Activated B cell treated with CpG ODN at 0.5 μM for 24 hours (primary cell): ENCODE measurements at regions not wholly inside any gene's neighbourhood (a gene's known extent, or its start where the extent isn't known, plus 50 kb on each side); places are given as distances from the start of the nearest gene placed in this dataset.

Source experiments
- ATAC-seq: fragments of 200-7000 bp; cut with Tn5 transposase; one replicate; pipeline ENCODE4 v1.10.0; 2021; ENCODE audit warnings: low read depth, mild to moderate bottlenecking, moderate library complexity
- CTCF ChIA-PET: fragments of 350-600 bp; sonication (Branson Sonifier 250); formaldehyde crosslinking; loops from one replicate; lab custom pipeline; 2021; ENCODE audit warnings: antibody characterized with exemption; lab: Charles Lee
- POLR2A ChIA-PET: fragments of 350-600 bp; sonication (Branson Sonifier 250); formaldehyde crosslinking; loops from one replicate; lab custom pipeline; 2021; ENCODE audit warnings: antibody characterized with exemption; lab: Charles Lee
- DNase-seq: peaks from one replicate; pipeline ENCODE4 v3.0.0; 2022
- H3K27ac Mint-ChIP-seq: one replicate; pipeline ENCODE4 v1.8.0; 2020; ENCODE audit warnings: mixed read lengths
- H3K27me3 Mint-ChIP-seq: one replicate; pipeline ENCODE4 v1.8.0; 2021; ENCODE audit warnings: mixed read lengths
- H3K36me3 Mint-ChIP-seq: one replicate; pipeline ENCODE4 v1.8.0; 2021; ENCODE audit warnings: low read depth, mixed read lengths
- H3K4me1 Mint-ChIP-seq: one replicate; pipeline ENCODE4 v1.8.0; 2021; ENCODE audit warnings: mixed read lengths
- H3K4me3 Mint-ChIP-seq: one replicate; pipeline ENCODE4 v1.8.0; 2020; ENCODE audit warnings: mild to moderate bottlenecking, mixed read lengths
- H3K9me3 Mint-ChIP-seq: one replicate; pipeline ENCODE4 v1.8.0; 2020; ENCODE audit warnings: mixed read lengths
- CTCF ChIP-seq: fragments of 200-600 bp; IDR thresholded peaks from one replicate; pipeline ENCODE4 v1.8.0; 2022; ENCODE audit warnings: antibody characterized with exemption, mild to moderate bottlenecking
- intact Hi-C: fragments of 100-400 bp; cut with micrococcal nuclease; formaldehyde crosslinking; loops from one replicate; pipeline ENCODE4 v1.15.1; 2024

GRCh38 chr2:14967729-14968128, 335.2 kb downstream of the LRATD1 start:
- DNase-seq: no peak
- H3K9me3 Mint-ChIP-seq: peaks cover 3% of the 10 kb centered on the region
- no peaks in the 10 kb centered on the region for H3K36me3 Mint-ChIP-seq
- H3K27ac Mint-ChIP-seq: no peak overlapping the region
- H3K27me3 Mint-ChIP-seq: peaks cover 2% of the 10 kb centered on the region
- H3K4me3 Mint-ChIP-seq: no peak overlapping the region
- intact Hi-C loops: no loop called here
- no peak for TF ChIP-seq CTCF
- ChIA-PET CTCF (no interaction called here), POLR2A (no interaction called here)
- H3K4me1 Mint-ChIP-seq: no peaks in the 10 kb centered on the region
- no peak for ATAC-seq

DNA sequence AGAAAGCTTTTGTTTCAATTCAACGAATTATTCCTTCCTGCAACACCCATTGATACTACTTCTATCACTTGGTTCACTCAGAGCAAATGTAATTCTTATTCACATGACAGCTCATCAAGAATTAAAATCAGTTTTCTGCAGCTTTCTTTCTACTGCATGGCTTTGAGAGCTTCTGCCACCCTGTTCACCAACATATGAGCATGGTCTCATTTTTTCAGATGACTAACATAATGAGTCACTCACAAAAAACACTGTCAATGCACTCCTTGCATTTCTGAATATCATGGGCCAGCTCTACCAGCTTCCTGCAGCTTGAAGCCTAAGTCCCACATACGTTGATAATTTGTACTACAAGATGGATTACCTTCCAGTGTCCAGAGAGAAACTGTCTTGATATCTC, 342.9 kb downstream of the LRATD1 start:
- ChIA-PET POLR2A (no interaction called here), CTCF (no interaction called here)
- no peak for ATAC-seq
- Mint-ChIP-seq H3K4me3 (no peak overlapping the region), H3K4me1 (no peaks in the 10 kb centered on the region), H3K27ac (no peak overlapping the region), H3K27me3 (no peaks in the 10 kb centered on the region), H3K9me3 (peaks cover 3% of the 10 kb centered on the region), H3K36me3 (no peaks in the 10 kb centered on the region)
- DNase-seq: no peak
- intact Hi-C loops: no loop called here
- no peak for TF ChIP-seq CTCF

DNA sequence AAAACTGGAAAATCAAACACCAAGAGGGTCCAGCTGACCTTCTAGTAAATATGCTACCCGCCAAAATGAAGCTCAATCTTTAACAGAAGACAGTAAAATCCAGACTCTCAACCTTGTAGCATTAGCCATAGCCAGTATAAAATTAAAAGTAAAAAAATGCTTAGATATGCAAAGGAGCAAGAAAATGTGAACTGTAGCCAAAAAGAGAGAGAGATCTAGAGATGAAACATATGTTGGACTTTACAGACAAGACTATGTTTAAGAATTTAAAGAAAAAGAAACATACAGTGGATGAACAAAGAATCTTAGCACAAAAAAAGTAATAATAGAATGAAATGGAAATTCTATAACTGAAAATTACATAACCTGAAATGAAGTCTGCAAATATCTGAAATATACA, 344.5 kb downstream of the LRATD1 start:
- no peaks in the 10 kb centered on the region for H3K27me3 Mint-ChIP-seq
- no peaks in the 10 kb centered on the region for H3K36me3 Mint-ChIP-seq
- H3K4me1 Mint-ChIP-seq: no peaks in the 10 kb centered on the region
- intact Hi-C loops: no loop called here
- no peak for DNase-seq
- no peak for ATAC-seq
- ChIA-PET POLR2A (no interaction called here), CTCF (no interaction called here)
- no peak for TF ChIP-seq CTCF
- H3K27ac Mint-ChIP-seq: no peak overlapping the region
- H3K4me3 Mint-ChIP-seq: no peak overlapping the region
- H3K9me3 Mint-ChIP-seq: peaks cover under 1% of the 10 kb centered on the region

DNA sequence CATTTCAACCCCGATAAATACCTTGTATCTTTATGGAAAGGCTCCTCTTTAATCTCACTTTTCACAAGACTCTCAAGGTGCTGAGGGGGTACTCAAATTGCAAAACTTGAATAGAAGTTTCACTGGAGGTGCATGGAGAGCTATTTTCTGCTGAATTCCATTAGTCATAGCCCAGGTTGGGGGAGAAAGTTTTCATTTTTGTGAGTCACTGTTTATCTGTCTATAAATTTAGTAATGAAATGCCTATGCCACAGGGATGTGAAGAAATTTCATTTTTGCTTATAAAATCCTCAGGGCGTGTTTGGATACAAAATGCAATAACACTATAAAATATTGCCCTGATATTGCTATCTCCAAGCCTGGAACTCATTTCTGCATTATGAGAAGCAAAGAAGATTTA, 346.3 kb downstream of the LRATD1 start:
- ATAC-seq (no peak), DNase-seq (no peak)
- Mint-ChIP-seq H3K27ac (no peak overlapping the region), H3K27me3 (no peaks in the 10 kb centered on the region), H3K9me3 (no peaks in the 10 kb centered on the region), H3K4me1 (no peaks in the 10 kb centered on the region), H3K36me3 (no peaks in the 10 kb centered on the region), H3K4me3 (no peak overlapping the region)
- TF ChIP-seq CTCF: no peak
- intact Hi-C loops: no loop called here
- POLR2A ChIA-PET: no interaction called here
- CTCF ChIA-PET: no interaction called here

DNA sequence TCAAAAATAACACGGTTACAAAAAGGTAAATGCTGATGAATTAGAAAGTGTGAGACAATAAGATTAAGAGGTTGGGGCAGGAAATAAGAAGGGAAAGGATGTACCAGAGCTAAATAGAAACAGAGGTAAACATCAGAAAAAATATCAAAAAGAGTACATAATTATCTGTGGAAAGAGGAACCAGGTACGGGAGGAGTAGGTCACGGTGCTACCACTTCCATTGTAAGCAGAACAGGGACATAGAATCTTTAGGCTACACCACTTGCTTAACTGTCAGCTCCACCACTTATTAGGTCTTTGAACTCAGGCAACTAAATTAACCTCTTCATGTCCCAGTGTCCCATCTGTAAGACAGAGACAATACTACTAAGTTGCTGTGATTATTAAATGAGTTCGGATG, 350.3 kb downstream of the LRATD1 start:
- no peaks in the 10 kb centered on the region for H3K36me3 Mint-ChIP-seq
- ChIA-PET CTCF (no interaction called here), POLR2A (no interaction called here)
- intact Hi-C loops: no loop called here
- no peaks in the 10 kb centered on the region for H3K9me3 Mint-ChIP-seq
- H3K4me3 Mint-ChIP-seq: no peak overlapping the region
- H3K27ac Mint-ChIP-seq: no peak overlapping the region
- no peak for DNase-seq
- no peaks in the 10 kb centered on the region for H3K4me1 Mint-ChIP-seq
- no peak for ATAC-seq
- no peak for TF ChIP-seq CTCF
- no peaks in the 10 kb centered on the region for H3K27me3 Mint-ChIP-seq
